Right ventricle myocardium inferior (tissue), 1 donor: ENCODE measurements at regions not wholly inside any gene's neighbourhood (a gene's known extent, or its start where the extent isn't known, plus 50 kb on each side); places are given as distances from the start of the nearest gene placed in this dataset.
A peak's percentile ranks its signal among the peaks of the same experiment; 100 is the strongest.
"Not testable (repeated sequence)": the region's sequence is repeated elsewhere in the genome, so short reads cannot be mapped to it uniquely, and the experiment has no call there.

Experiments used
- ATAC-seq: fragments of 200-7000 bp; cut with Tn5 transposase; one replicate; pipeline ENCODE4 v1.9.1; 2020; ENCODE audit warnings: mild to moderate bottlenecking, moderate library complexity
- DNase-seq: peaks from one replicate; pipeline ENCODE4 v3.0.0; 2021; ENCODE audit errors: missing footprints
- intact Hi-C: fragments of 100-400 bp; cut with DNase I; formaldehyde crosslinking; loops from one replicate; pipeline ENCODE4 v1.11.0; 2022
- donor health status: DM: no; HTN: yes; CAD: no; lungs with severe emphysema.

DNA sequence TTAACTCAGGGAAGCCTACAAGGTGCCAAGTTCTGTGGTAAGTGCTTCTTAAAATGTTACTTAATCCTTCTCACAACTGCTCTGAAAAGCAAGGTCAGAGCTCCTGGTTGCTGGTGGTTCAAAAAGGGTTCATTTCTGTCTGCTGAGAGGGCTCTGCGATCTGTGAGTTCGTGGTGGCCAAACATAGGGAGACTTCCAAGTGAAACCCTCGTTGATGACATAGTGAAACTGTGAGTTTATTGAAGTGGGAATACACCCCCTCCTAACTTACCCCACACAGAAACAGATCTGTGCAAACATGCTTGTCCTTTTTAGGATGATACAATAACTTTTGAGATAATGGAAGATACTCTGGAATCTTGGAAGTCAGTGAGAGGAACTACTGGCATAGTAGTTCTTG lies 164.8 kb upstream of the PGRMC2 start:
- ATAC-seq: no peak
- intact Hi-C loops: loop anchor here (5.0 kb wide), 1 partner anchor 360 kb away; no protein-coding TSS in a partner anchor
- no peak for DNase-seq

DNA sequence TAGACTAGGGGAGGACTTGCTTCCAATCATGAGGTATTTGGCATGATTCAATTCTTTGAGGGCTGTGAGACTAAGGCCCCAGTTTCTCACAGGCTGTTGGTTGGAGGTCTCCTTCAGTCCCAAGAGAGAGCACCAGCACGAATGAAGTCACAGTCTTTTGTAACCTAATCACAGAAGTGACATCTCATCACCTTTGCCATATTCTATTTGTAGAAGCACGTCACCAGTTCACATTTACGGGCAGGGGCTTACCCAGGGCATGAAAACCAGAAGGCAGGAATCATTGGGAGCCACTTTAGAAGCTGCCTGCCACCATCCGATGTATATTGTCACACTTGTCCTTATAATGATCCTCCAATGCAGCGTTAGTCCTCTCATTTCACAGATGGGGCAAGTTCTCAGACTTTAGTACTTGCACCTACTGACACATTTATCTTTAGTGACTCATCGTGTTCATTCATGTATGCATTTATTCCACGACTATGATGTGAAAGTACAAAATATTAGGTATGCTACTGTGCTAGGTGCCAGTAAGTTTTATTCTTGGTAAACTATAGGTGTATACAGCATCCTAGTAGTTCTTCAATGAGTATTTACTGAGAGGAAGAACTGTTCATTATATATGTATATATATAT lies 163.8 kb upstream of the PGRMC2 start:
- ATAC-seq: no peak
- intact Hi-C loops: loop anchor here (5.0 kb wide), 1 partner anchor 361 kb away; no protein-coding TSS in a partner anchor

DNA sequence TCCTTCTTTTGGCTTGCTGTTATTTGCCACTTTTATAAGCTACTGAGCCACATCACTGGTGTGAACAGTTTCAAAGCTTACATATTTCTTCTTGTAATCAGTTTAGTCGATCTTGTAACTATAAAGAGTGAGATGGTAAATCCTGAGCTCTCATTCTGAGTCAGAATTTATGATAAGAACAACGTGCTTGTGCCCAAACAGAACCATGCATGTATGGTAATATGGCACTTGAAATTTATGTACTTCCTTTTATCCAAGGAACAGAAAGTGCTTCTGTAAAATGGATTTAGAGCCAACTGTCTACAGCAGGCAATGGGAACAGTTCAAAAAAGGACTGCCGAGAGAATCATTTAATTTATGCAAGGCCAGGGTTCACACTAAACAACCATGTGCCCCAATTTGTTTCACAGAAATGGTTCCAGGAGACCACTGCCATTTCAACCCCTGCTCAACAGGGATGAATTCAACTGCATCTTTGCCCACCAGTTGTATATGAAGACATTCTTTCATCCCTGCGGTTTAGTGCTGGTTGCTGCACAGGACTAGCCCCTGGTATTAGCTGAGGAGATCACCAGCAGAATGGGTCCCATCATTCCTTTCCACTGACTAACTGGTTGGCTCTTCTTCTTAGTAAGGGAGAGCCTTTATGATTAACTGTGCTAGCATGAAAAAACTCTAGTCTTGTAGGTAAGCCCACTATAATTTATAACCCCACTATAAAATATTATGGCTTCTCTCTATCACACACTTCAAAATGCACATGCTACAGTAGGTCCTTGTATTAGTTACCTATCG lies 162.9 kb upstream of the PGRMC2 start:
- ATAC-seq (no peak), DNase-seq (no peak)
- intact Hi-C loops: loop anchor here (5.0 kb wide), 1 partner anchor 362 kb away; no protein-coding TSS in a partner anchor

More for the DNA sequence above, 163.8 kb upstream of the PGRMC2 start:
- no peak for DNase-seq

DNA sequence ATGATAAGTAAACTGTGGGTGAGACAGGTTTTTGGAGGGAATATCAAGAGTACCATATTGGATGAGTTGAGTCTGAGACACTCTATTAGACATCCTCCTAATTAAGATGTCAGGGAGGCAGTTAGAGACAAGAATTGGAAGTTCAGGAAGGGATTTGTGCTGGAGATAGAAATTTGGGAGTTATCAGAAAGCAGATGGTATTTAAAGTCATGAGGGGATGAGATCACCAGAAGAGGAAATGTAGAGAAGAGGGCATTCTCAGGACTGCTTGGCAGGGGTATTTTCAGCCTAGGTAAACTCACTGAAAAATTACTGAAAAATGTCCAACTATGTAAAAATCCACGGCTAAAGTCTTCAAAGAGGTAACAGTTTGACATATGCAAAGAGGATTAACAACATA lies 161.6 kb upstream of the PGRMC2 start:
- no peak for ATAC-seq
- DNase-seq: no peak
- intact Hi-C loops: no loop called here

DNA sequence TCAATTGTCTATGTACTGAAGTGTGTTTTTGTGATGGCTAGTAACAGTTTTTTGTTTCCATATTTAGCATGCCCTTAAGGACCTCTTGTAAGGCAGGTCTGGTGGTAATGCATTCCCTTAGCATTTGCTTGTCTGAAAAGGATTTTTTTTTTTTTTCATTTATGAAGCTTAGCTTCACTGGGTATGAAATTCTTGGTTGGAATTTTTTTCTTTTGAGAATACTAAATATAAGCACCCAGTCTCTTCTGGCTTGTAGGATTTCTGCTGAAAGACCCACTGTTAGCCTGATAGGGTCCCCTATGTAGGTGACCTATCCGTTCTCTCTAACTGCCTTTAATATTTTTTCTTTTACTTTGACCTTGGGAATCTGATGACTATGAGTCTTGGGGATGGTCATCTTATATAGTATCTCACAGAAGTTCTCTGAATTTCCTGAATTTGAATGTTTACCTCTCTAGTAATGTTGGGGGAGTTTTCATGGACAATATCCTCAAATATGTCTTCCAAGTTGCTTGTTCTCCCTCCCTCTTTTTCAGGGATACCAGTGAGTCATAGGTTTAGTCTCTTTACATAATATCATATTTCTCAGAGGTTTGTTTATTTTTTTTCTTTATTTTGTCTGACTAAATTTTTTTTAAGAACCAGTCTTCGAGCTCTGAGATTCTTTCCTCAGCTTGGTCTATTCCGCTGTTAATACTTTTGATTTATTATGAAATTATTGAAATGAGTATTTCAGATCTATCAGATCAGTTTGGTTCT lies 157.1 kb upstream of the PGRMC2 start:
- no peak for ATAC-seq
- intact Hi-C loops: no loop called here
- DNase-seq: no peak

DNA sequence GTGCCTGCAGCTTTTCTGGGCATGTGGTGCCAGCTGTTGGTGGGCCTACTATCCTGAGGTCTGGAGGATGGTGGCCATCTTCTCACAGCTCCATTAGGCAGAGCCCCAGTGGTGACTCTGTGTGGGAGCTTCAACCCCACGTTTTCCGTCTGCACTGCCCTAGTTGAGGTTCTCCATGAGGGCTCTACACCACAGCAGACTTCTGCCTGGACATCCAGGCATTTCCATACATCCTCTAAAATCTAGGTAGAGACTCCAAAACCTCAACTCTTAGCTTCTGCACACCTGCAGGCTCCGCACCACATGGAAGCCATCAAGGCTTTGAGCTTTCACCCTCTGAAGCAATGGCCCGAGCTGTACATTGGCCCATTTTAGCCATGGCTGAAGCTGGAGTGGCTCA lies 153.3 kb upstream of the PGRMC2 start:
- ATAC-seq: no peak
- intact Hi-C loops: no loop called here
- DNase-seq: no peak

DNA sequence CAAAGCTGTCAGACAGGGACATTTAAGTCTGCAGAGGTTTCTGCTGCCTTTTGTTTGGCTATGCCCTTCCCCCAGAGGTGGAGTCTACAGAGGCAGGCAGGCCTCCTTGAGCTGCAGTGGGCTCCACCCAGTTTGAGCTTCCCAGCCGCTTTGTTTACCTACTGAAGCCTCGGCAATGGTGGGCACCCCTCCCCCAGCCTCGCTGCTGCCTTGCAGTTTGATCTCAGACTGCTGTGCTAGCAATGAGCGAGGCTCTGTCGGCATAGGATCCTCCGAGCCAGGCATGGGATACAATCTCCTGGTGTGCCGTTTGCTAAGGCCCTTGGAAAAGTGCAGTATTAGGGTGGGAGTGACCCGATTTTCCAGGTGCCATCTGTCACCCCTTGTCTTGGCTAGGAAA lies 149.4 kb upstream of the PGRMC2 start:
- DNase-seq, intact Hi-C loops, ATAC-seq: not testable (repeated sequence)

DNA sequence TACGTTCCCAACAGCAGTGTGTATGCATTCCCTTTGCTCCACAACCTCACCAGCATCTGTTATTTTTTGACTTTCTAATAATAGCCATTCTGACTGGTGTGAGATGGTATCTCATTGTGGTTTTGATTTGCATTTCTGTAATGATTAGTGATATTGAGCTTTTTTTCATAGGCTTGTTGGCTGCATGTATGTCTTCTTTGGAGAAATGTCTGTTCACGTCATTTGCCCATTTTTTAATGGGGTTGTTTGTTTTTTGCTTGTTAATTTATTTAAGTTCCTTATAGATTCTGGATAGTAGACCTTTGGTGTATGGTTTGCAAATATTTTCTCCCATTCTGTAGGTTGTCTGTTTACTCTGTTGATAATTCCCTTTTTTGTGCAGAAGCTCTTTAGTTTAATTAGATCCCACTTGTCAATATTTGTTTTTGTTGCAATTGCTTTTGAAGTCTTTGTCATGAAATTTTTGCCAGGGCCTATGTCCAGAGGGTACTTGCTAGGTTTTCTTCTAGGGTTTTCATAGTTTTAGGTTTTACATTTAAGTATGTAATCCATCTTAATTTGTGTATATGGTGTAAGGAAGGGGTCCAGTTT lies 141.5 kb upstream of the PGRMC2 start:
- DNase-seq, ATAC-seq: not testable (repeated sequence)
- intact Hi-C loops: loop anchor here (5.0 kb wide), 1 partner anchor 37 kb away; no protein-coding TSS in a partner anchor

DNA sequence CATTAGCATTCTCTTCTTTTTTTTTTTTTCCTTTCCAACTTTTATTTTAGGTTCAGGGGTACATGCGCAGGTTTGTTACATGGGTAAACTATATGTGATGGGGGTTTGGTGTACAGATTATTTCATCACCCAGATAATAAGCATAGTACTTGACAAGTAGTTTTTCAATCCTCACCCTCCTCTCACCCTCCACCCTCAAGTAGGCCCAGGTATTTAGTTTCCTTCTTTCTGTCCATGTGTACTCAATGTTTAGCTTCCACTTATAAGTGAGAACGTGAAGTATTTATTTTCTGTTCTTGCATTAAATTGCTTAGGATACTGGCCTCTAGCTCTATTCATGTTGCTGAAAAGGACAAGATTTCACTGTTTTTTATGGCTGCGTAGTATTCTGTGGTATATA lies 140.8 kb upstream of the PGRMC2 start:
- intact Hi-C loops: loop anchor here (5.0 kb wide), 1 partner anchor 36 kb away; no protein-coding TSS in a partner anchor
- no peak for ATAC-seq
- no peak for DNase-seq

DNA sequence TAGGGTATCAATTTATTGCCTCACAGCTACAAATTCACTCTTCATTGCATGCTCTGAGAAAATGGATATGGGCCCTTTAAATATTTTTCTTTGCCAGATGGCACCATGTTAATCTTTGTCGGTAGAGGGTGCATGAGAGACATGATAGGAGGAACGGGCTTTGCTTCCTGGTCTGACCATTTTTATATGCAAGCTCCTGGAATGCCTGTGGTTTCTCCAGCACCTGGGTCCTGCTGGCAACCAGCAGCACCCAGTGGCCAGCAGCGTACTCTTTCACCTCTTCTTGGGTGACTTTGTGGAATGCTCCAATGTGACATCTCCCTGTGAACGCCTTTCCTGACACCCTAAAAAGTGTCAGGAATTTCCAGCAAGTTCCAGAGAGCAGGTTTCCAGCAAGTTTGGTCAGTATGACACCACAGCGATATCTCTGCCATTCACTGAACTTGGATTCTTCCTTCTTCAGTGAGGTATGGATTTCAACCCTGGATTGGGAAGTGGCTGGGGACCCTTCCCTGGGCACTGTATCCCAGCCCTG lies 140.3 kb upstream of the PGRMC2 start:
- ATAC-seq (peak; percentile 68), DNase-seq (no peak)
- intact Hi-C loops: loop anchor here (5.0 kb wide), 1 partner anchor 36 kb away; no protein-coding TSS in a partner anchor

DNA sequence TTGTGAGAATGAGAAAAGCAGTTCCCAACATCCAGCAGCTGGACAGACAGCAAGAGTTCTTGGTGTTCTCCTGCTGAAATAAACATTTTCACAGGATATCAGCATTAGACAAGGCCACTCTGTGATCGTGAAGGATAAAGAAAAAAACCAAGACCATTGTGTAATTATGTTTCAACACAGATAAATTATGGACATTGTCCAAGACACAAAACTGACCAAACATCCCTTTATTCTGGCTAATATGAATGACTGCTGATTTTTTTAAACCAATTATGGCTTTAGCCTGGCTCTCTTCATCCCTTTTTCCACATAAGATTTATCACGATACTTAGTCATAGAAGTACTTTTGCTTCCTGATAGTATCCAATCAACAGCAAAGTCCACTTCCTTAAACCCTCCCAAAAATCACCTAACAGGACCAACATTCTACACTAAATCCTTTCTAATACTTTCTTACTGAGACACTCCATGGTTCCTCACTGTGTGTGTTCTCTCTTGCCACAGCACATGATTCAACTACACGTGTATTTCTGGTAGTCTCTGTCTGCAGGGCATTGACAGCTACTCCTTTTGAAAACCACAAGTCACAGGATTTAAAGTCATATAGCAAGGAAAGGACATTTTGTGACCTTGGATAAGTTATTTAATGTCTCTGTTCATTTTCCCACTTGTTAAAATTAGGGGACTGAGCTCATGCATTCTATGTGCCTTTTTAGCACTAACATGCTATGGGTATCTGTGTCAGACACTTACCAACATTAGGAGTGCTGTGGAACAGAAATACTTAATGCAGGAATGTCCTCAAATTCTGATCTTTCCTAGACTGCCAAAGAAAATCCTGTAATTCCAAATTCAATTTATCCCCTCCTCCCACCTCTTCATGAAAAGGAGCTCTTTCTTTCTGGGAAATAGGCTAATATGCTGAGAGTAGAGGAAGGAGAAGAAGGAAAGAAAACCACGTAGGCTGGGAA lies 137.2 kb upstream of the PGRMC2 start:
- peak; percentile 80 for ATAC-seq
- intact Hi-C loops: loop anchor here (5.0 kb wide), 1 partner anchor 33 kb away; no protein-coding TSS in a partner anchor

DNA sequence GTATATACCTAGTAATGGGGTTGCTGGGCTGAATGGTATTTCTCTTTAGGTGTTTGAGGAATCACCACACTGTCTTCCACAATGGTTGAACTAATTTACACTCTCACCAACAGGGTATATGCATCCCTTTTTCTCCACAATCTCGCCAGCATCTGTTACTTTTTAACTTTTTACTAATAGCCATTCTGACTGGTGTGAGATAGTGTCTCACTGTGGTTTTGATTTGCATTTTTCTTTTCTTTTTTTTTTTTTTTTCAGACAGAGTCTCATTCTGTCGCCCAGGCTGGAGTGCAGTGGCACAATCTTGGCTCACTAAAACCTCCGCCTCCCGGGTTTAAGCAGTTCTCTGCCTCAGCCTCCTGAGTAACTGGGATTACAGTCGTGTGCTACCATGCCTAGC lies 134.7 kb upstream of the PGRMC2 start:
- intact Hi-C loops, ATAC-seq, DNase-seq: not testable (repeated sequence)

More for the DNA sequence above, 137.2 kb upstream of the PGRMC2 start:
- DNase-seq: no peak

DNA sequence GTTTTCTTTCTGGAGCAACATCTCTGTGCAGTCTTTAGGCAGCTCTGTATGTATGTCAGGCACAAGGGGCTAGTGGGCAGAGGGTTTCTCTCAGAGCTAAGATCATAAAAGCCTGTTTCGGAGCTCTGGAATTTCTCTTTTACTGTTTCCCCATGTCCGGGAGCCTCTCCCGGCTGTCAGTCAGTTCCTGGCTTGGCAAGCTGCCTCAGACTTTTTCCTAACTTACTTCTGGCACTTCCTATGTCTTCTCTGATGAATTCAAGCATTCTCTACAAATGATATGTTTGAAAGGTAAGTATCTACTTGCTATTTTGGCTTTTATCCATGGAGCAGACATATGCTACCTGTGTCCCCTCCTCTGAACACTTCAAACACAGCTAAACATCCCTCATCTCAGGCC lies 129.3 kb upstream of the PGRMC2 start:
- intact Hi-C loops: no loop called here
- DNase-seq: no peak
- no peak for ATAC-seq

DNA sequence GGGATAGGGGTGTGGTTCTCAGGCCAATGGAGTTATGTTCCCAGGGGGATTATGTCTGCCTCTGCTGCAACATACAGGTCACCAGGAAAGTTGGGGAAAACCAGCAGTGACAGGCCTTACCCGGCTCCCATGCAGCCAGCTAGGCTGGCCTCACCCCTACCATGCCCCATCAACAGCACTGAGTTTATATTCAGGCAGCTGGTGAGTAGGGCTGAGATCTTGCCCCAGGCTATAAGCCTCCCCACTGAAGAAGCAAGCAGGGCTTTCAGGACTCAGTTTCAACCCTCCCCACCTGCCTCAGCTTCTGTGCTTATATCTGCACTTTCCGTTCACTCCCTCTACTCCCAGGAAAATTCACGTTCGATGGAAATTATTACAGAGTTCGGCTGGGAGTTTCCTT lies 122.4 kb upstream of the PGRMC2 start:
- ATAC-seq (no peak), DNase-seq (no peak)
- intact Hi-C loops: no loop called here

DNA sequence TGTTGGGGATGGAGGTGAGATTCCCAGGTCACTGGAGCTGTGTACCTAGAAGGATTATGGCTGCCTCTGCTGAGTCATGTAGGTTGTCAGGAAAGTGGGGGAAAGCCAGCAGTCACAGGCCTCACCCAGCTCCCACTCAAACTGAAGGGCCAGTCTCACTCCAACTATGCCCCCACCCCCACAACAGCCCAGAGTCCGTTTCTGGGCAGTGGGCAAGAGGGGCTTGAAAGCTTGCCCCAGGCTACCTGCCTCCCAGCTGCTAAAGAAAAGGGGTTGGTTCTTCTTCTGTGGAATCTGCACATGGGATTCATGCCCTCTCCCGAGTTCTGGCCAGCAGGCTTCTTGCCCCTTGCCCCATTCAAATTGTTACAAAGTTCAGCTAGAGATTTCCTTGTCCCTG lies 116.0 kb upstream of the PGRMC2 start:
- DNase-seq (no peak), ATAC-seq (no peak)
- intact Hi-C loops: no loop called here

DNA sequence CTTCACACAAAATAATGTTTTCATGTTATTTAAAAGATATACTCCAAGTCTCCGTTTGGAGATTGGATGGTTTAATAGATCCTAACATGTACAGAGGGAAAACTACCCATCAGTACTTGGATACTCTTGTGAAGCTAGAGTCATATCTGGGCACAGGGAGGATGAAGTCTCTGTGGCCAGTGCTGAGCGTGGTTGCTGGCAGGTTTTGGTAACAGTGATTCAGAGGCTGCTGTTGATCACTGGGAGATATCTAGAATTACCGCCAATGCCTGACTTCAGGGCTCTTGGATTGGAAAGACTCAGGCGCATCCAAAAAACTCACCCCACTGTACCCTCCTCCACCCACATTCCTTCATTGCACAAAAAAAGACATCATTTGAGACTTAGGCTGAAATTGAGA lies 107.2 kb upstream of the PGRMC2 start:
- no peak for DNase-seq
- peak; percentile 23 for ATAC-seq
- intact Hi-C loops: loop anchor here (5.0 kb wide), 1 partner anchor 33 kb away; no protein-coding TSS in a partner anchor

DNA sequence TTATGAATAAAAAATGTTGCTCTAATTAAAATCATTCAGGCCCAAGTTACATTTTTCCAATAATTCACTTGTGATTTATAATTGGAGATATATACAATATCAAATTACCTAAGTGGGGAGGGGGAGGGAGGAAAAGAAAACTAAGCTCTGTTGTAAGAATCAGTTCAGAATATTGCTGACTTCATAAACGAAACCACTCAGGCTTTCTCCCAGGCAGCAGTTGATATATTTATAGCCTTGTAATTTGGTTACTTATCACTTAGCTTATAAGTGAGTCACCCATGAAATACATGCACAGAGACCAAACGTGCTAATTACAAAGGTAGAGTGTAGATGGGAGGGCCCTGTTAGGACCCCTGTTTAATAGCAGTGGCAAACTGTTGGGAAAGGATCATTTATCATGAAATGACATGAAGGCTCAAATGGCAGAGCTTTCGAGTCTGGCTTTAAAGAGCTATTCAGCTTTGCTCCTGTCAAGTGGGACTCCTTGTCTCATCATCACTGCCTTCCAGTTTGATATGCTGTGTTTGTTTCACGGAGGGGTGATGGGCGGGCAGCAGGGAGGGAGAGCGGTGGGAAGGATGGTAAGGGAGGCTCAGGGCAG lies 105.6 kb upstream of the PGRMC2 start:
- ATAC-seq: peak; percentile 72
- intact Hi-C loops: loop anchor here (5.0 kb wide), 1 partner anchor 34 kb away; no protein-coding TSS in a partner anchor
- DNase-seq: no peak
